Ishikawa (cell line): ENCODE measurements at regions not wholly inside any gene's neighbourhood (a gene's known extent, or its start where the extent isn't known, plus 50 kb on each side); places are given as distances from the start of the nearest gene placed in this dataset.
A peak's percentile ranks its signal among the peaks of the same experiment; 100 is the strongest.

ENCODE experiments used
- CEBPB ChIP-seq: IDR thresholded peaks from 2 replicates; pipeline ENCODE4 v1.6.1; 2012
- CREB1 ChIP-seq: IDR thresholded peaks from 2 replicates; pipeline ENCODE4 v1.6.1; 2012; ENCODE audit warnings: low read depth
- EGR1 ChIP-seq: IDR thresholded peaks from 2 replicates; pipeline ENCODE4 v1.6.1; 2012
- EP300 ChIP-seq: IDR thresholded peaks from 2 replicates; pipeline ENCODE4 v1.6.1; 2012; ENCODE audit warnings: borderline replicate concordance
- FOXM1 ChIP-seq: IDR thresholded peaks from 2 replicates; pipeline ENCODE4 v1.6.1; 2012; ENCODE audit warnings: low read depth, borderline replicate concordance
- NFIC ChIP-seq: IDR thresholded peaks from 2 replicates; pipeline ENCODE4 v1.6.1; 2012
- RAD21 ChIP-seq: IDR thresholded peaks from 2 replicates; pipeline ENCODE4 v1.6.1; 2012; ENCODE audit warnings: low read depth
- TAF1 ChIP-seq: IDR thresholded peaks from 2 replicates; pipeline ENCODE4 v1.6.1; 2012; ENCODE audit warnings: low read depth, mild to moderate bottlenecking
- TCF12 ChIP-seq: IDR thresholded peaks from 2 replicates; pipeline ENCODE4 v1.6.1; 2012; ENCODE audit warnings: low read depth
- TEAD4 ChIP-seq: IDR thresholded peaks from 2 replicates; pipeline ENCODE4 v1.6.1; 2012
- YY1 ChIP-seq: IDR thresholded peaks from 2 replicates; pipeline ENCODE4 v1.6.1; 2012; ENCODE audit warnings: low read depth
- ZBTB7A ChIP-seq: IDR thresholded peaks from 2 replicates; pipeline ENCODE4 v1.6.1; 2012; ENCODE audit warnings: low read depth
- TF ChIP-seq, protein P1 (sequence below): IDR thresholded peaks from 2 replicates; pipeline ENCODE4 v1.6.1; 2012
- TF ChIP-seq, protein P2 (sequence below): IDR thresholded peaks from 2 replicates; pipeline ENCODE4 v1.6.1; 2012
- TF ChIP-seq, protein P3 (sequence below): IDR thresholded peaks from 2 replicates; pipeline ENCODE4 v1.6.1; 2012; ENCODE audit warnings: low read depth, mild to moderate bottlenecking

DNA sequence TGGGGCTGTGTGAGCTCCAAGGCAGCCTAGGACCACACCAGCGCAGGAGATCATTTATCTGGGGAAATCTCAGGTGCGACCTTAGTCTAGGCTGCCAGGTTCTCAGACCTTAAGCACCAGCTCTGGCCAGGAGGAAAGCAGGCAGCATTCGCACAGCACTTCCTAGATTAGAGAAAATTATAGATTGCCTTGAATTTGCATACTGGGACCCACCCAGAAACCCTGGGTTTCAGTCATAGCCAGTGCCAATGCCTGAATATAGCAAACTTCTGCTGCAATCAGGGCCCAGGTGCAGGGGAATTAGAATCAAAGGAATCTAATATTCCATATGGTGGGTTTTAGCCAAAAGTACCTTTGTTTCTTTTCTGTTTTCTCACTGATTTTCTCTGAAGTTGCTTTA, 204.3 kb upstream of the CST7 start:
- no peak for TF ChIP-seq ZBTB7A
- TF ChIP-seq RAD21: no peak
- no peak for TF ChIP-seq CREB1
- TF ChIP-seq, protein P1, sequence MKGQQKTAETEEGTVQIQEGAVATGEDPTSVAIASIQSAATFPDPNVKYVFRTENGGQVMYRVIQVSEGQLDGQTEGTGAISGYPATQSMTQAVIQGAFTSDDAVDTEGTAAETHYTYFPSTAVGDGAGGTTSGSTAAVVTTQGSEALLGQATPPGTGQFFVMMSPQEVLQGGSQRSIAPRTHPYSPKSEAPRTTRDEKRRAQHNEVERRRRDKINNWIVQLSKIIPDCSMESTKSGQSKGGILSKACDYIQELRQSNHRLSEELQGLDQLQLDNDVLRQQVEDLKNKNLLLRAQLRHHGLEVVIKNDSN: no peak
- TF ChIP-seq, protein P2, sequence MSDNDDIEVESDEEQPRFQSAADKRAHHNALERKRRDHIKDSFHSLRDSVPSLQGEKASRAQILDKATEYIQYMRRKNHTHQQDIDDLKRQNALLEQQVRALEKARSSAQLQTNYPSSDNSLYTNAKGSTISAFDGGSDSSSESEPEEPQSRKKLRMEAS: no peak
- no peak for TF ChIP-seq TEAD4
- no peak for TF ChIP-seq EGR1
- no peak for TF ChIP-seq CEBPB

DNA sequence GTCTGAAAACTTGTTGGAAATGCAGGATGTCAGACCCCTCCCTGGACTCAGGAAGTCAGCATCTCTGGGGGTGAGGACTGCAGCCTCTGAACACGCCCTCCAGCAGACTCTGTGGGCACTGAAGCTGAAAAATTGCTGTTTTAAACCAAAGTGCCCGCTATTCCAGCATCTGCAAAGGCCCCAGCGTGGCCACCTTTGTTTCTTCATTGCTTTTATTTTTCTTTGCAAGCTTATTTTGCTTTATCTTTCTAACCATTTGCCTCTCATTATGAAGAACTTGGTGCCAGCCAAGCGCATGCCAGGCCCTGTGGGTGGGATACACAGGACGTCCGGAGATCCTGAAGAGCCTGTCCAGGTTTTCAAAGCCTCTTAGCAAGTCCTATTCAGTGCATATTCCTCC, 203.9 kb upstream of the CST7 start:
- TF ChIP-seq, protein P2: no peak
- TF ChIP-seq, protein P1: no peak
- TF ChIP-seq TCF12 (no peak), EP300 (no peak), EGR1 (no peak)

DNA sequence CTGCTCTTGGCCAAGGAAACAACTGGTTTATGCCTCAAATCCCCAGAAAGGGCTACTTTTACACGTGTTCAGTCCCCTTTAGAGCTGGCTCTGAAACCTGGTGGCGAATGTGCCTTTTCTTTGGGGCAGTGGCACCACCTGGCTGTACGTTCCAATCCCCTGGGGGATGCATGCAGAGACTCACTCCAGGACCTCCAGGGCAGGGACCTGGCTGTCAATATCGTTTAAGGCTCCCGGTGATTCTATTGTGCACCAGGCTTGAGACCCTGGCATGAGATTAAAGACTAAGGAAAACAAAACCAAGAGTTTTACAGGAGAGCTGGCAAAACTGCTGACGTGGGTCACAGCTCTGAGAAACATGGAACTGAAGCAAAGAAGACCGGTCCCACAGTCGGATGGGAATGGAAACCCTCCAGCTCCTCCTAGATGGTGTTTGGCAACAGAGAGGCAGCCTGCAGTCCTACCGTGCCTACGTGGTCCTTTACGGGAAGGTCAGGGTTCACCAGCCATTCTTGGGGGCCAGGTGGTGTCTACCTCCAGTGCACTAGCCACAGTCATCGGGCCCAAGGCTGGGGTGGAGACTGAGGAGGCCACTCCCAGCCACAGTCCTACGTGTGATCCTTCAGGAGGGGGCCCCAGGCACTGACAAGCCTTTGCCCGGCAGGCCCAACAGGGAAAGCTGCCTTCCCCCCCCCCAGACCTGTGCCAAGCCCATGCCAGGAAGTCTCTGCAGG, 203.3 kb upstream of the CST7 start:
- no peak for TF ChIP-seq TCF12
- TF ChIP-seq RAD21: no peak; the same call in 1 of the 2 replicates
- no peak for TF ChIP-seq EP300
- TF ChIP-seq TAF1: no peak

DNA sequence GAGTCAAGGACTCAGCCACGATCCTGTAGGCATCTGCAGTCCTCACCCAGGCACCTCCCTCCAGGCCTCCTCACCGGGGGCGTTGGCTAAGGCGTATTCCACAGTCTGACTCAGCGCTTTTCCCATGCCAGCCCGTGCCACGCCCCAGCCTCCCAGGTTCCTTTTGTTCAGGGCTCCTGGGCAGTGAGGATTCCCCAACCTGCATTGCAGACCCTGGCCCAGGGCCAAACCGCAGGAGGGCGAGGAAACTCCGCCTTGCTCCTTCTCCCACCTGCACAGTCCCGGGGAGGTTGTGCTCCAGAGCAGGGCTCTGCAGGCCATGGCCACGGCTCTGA, 202.8 kb upstream of the CST7 start:
- TF ChIP-seq NFIC (peak; percentile 100), TCF12 (peak; percentile 98), FOXM1 (peak; percentile 83), EGR1 (peak; percentile 79), TAF1 (peak; percentile 42; the same call in 1 of the 2 replicates), CREB1 (no peak), RAD21 (peak; percentile 17; the same call in 1 of the 2 replicates), CEBPB (peak; percentile 53; the same call in 1 of the 2 replicates), EP300 (peak; percentile 96), TEAD4 (peak; percentile 83), ZBTB7A (peak; percentile 73), YY1 (no peak; the same call in 1 of the 2 replicates)
- TF ChIP-seq, protein P1: peak; percentile 27; the same call in 1 of the 2 replicates
- TF ChIP-seq, protein P2: peak; percentile 77
- TF ChIP-seq, protein P3, sequence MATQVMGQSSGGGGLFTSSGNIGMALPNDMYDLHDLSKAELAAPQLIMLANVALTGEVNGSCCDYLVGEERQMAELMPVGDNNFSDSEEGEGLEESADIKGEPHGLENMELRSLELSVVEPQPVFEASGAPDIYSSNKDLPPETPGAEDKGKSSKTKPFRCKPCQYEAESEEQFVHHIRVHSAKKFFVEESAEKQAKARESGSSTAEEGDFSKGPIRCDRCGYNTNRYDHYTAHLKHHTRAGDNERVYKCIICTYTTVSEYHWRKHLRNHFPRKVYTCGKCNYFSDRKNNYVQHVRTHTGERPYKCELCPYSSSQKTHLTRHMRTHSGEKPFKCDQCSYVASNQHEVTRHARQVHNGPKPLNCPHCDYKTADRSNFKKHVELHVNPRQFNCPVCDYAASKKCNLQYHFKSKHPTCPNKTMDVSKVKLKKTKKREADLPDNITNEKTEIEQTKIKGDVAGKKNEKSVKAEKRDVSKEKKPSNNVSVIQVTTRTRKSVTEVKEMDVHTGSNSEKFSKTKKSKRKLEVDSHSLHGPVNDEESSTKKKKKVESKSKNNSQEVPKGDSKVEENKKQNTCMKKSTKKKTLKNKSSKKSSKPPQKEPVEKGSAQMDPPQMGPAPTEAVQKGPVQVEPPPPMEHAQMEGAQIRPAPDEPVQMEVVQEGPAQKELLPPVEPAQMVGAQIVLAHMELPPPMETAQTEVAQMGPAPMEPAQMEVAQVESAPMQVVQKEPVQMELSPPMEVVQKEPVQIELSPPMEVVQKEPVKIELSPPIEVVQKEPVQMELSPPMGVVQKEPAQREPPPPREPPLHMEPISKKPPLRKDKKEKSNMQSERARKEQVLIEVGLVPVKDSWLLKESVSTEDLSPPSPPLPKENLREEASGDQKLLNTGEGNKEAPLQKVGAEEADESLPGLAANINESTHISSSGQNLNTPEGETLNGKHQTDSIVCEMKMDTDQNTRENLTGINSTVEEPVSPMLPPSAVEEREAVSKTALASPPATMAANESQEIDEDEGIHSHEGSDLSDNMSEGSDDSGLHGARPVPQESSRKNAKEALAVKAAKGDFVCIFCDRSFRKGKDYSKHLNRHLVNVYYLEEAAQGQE: no peak

DNA sequence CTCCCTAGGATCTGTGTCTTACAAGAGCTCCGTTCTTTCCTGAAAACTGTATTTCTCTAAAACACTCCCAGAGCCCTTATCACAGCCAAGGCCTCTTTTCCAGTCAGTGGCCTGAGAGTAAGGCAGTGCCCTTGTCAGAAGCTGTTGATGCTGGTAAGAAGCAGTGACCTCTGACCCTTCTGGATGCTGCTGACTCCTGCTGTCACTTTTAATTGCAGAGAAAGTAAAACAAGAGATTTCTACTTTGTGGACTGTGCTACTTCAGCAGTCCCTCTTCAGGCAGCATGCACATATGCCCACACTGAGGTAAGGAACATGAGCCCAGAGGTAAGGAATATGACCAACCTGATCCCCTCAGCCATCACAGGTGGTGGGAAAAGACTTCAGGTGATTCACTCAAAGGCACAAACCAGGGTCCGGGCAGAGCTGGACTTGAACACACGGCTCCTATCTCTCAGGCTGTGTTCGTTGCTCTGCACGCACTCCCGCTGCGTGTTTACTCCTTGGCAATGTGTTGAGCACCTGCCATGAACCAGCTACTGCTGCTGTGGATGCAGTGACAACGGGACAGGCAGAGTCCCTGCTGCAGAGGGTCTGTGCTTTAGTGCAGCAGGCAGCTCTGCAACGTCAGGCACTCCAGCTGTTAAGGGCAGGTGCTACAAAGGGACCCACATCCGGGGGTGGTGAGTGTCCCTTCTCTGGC, 201.9 kb upstream of the CST7 start:
- no peak for TF ChIP-seq EP300
- no peak for TF ChIP-seq TEAD4
- no peak for TF ChIP-seq NFIC
- TF ChIP-seq, protein P1: no peak
- TF ChIP-seq YY1: no peak
- no peak for TF ChIP-seq RAD21
- no peak for TF ChIP-seq TCF12
- TF ChIP-seq TAF1: no peak
- TF ChIP-seq, protein P3: no peak
- TF ChIP-seq ZBTB7A: no peak
- TF ChIP-seq, protein P2: no peak
- no peak for TF ChIP-seq FOXM1
- TF ChIP-seq CREB1: no peak
- no peak for TF ChIP-seq CEBPB
- TF ChIP-seq EGR1: no peak
